Activated CD8-positive, alpha-beta T cell treated with anti-CD3 and anti-CD28 coated beads, Interleukin-2, amount 10 ng/mL, durations not matched to agents 7 days and 5 days (primary cell): ENCODE measurements at regions not wholly inside any gene's neighbourhood (a gene's known extent, or its start where the extent isn't known, plus 50 kb on each side); places are given as distances from the start of the nearest gene placed in this dataset.

Experiments
- ATAC-seq: fragments of 150-1000 bp; cut with Tn5 transposase; one replicate; pipeline ENCODE4 v1.10.0; 2021; ENCODE audit warnings: moderate library complexity
- CTCF ChIA-PET: fragments of 350-600 bp; sonication (Branson Sonifier 250); formaldehyde crosslinking; loops from one replicate; lab custom pipeline; 2021; ENCODE audit warnings: antibody characterized with exemption; lab: Charles Lee
- POLR2A ChIA-PET: fragments of 350-600 bp; sonication (Branson Sonifier 250); formaldehyde crosslinking; loops from one replicate; lab custom pipeline; 2021; ENCODE audit warnings: antibody characterized with exemption; lab: Charles Lee
- DNase-seq: peaks from one replicate; pipeline ENCODE4 v3.0.0-alpha.2; 2020
- H3K27ac Mint-ChIP-seq: one replicate; pipeline ENCODE4 v1.8.0; 2021; ENCODE audit warnings: mild to moderate bottlenecking, mixed read lengths
- H3K27me3 Mint-ChIP-seq: one replicate; pipeline ENCODE4 v1.8.0; 2021; ENCODE audit warnings: low read depth, mixed read lengths
- H3K36me3 Mint-ChIP-seq: one replicate; pipeline ENCODE4 v1.8.0; 2021; ENCODE audit warnings: low read depth, mixed read lengths
- H3K4me1 Mint-ChIP-seq: one replicate; pipeline ENCODE4 v1.8.0; 2021; ENCODE audit warnings: low read depth, mixed read lengths
- H3K4me3 Mint-ChIP-seq: one replicate; pipeline ENCODE4 v1.8.0; 2021; ENCODE audit warnings: mild to moderate bottlenecking, mixed read lengths
- H3K9me3 Mint-ChIP-seq: one replicate; pipeline ENCODE4 v1.8.0; 2022; ENCODE audit warnings: mixed read lengths; ENCODE audit not compliant: insufficient read depth

DNA sequence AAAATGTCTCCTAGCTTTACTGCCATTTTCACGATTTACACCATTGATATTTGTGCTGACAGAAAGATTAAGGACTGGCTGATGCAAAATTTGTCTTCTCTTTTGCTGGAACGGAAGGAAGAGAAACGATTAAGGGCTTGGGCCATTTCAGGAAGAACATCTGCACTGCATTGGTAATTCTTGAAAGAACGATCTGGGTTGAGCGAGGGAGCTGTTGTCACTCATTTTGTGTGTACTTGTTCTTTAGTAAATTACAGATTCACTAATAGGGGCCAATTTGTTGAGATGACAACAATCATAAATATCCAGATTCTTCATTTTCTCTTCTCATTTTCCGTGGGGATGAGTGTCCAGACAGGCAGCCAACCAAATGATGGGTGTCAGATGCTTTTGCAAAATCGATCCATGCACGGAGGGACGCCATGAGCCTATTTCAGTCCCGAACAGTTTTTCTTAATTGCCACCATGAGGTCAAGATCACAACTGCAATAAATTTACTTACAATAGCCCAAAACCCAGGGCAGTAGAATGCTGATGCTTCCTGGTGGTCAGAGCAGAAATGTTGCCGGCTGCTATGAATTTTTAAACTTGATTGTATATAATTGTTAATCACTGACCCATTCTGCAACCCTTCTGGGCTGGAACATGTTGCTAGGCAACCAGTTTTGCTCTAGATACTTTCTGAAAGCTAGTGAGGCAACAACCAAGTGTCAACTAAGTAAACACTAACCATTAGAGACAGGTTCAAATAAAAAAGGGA lies 132.4 kb upstream of the TIAM1 start:
- peaks cover 5% of the 10 kb centered on the region for H3K4me1 Mint-ChIP-seq
- DNase-seq (no peak), ATAC-seq (no peak)
- H3K27me3 Mint-ChIP-seq: peaks cover 2% of the 10 kb centered on the region
- no peak overlapping the region for H3K27ac Mint-ChIP-seq
- CTCF ChIA-PET: no interaction called here
- H3K36me3 Mint-ChIP-seq: peaks cover 17% of the 10 kb centered on the region
- no peak overlapping the region for H3K4me3 Mint-ChIP-seq
- POLR2A ChIA-PET: interaction anchor here (1.5 kb wide), 1 partner anchor 30 kb away, joined by 3 read pairs; no protein-coding TSS in a partner anchor
- H3K9me3 Mint-ChIP-seq: peaks cover 3% of the 10 kb centered on the region

DNA sequence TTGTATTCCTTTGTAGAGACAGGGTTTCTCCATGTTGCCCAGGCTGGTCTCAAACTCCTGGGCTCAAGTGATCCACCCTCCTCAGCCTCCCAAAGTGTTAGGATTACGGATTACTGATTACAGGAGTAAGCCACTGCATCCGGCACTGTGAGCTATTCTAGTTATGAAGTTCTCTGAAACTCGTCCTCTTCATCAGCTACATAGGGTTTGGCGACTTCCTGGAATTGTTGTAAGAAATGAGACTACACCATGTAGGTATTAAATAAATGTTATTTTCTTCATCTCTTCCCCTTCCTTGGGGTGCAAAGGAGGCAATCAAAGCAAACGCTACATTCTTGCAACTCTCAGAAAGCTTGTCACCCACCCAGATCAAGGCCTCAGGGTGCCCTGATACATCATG lies 131.2 kb upstream of the TIAM1 start:
- CTCF ChIA-PET: interaction anchor here (1.0 kb wide), 2 partner anchors 31 to 277 kb away, joined by 3 to 5 read pairs; no protein-coding TSS in a partner anchor
- H3K27ac Mint-ChIP-seq: no peak overlapping the region
- ATAC-seq (no peak), DNase-seq (no peak)
- peaks cover 2% of the 10 kb centered on the region for H3K27me3 Mint-ChIP-seq
- H3K4me3 Mint-ChIP-seq: no peak overlapping the region
- POLR2A ChIA-PET: interaction anchor here (0.8 to 1.5 kb wide), 2 partner anchors 29 to 84 kb away, joined by 3 to 4 read pairs; no protein-coding TSS in a partner anchor
- peaks cover 5% of the 10 kb centered on the region for H3K4me1 Mint-ChIP-seq
- peaks cover 10% of the 10 kb centered on the region for H3K36me3 Mint-ChIP-seq
- peaks cover 3% of the 10 kb centered on the region for H3K9me3 Mint-ChIP-seq

DNA sequence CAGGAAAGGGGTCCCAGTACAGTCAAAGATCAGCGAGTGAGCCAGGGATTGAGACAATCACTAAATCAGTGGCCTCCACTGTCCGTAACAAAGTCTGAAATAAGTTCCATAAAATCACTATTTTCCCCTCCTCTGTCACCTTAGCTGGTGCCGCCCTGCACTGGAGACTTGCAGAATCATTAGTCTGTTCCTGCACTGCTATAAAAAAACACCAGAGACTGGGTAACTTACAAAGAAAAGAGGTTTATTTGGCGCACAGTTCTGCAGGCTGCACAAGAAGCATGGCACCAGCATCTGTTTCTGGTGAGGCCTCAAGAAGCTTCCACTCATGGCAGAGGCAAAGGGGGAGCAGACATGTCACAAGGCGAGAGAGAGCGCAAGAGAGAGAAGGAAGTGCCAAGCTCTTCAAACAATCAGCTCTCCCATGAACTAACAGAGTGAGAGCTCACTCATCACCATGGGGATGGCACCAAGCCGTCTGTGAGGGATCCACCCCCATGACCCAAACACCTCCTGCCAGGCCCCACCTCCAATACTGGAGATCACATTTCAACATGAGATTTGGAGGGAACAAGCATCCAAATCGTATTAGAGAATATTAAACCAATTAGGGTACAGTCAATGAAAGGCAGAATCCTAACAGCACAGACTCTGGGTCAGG lies 129.8 kb upstream of the TIAM1 start:
- no peak overlapping the region for H3K4me3 Mint-ChIP-seq
- no peak overlapping the region for H3K27ac Mint-ChIP-seq
- ChIA-PET POLR2A (interaction anchor here (0.7 kb wide), 1 partner anchor 15 kb away, joined by 3 read pairs; no protein-coding TSS in a partner anchor), CTCF (no interaction called here)
- H3K4me1 Mint-ChIP-seq: peaks cover 5% of the 10 kb centered on the region
- peaks cover 3% of the 10 kb centered on the region for H3K9me3 Mint-ChIP-seq
- peaks cover 7% of the 10 kb centered on the region for H3K36me3 Mint-ChIP-seq
- DNase-seq (no peak), ATAC-seq (no peak)
- H3K27me3 Mint-ChIP-seq: peaks cover 2% of the 10 kb centered on the region

DNA sequence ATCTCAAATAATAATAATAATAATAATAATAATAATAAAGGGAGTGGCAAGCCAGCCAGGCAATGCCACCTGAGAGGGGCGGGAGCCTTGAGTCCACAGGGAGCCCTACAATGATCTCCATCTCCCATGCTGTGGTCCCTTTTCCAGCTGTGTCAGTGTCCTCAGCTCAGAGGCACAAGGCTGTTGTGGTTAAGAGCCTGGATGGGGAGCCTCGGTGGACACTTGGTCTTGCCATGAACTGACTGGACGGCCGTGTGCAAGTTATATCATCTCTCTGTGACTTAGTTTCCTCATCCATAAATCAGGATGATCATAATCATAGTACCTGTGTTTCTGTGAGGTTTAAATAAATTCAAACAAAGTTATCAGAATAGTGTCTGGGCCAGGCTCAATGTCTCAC lies 127.8 kb upstream of the TIAM1 start:
- Mint-ChIP-seq H3K36me3 (peaks cover 7% of the 10 kb centered on the region), H3K4me3 (no peak overlapping the region), H3K27ac (no peak overlapping the region), H3K4me1 (peaks cover 5% of the 10 kb centered on the region), H3K9me3 (peaks cover 3% of the 10 kb centered on the region), H3K27me3 (no peaks in the 10 kb centered on the region)
- ChIA-PET CTCF (no interaction called here), POLR2A (no interaction called here)
- ATAC-seq (no peak), DNase-seq (no peak)

DNA sequence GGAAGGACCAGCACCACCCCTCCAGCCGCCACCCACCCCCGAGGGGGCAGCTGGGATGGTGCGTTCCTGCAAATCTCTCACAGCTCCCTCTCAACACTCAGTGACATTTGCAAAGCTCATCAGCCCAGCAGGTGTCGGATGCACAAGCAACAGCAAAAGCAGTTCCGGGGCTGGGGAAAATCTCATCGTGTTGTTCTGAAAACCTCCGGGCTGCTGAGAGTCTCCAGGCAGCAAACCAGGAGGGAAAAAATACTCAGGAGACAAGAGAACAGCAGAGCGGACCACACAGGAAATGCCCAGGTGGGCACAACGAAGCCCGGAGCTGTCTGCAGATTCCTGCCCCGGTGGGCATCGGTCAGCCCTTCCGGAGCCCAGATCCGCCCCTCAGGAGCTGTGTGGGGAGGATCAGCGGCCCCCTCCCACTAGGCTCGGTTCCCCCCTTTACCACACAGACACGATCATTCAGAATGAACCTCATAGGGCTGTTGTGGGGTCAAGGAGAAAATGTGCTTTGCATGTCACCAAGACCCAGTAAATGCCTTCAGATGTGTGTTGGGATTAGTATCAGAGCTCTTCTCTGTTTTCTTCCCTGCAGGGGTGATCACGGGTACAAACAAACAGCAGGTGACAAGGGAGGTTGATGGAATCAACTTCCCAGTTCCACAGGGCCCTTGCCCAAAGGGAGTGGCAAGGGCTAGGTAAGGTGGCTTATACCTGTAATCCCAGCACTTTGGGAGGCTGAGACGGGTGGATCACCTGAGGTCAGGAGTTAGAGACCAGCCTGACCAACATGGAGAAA lies 127.0 kb upstream of the TIAM1 start:
- H3K27me3 Mint-ChIP-seq: no peaks in the 10 kb centered on the region
- peaks cover 6% of the 10 kb centered on the region for H3K36me3 Mint-ChIP-seq
- ChIA-PET POLR2A (no interaction called here), CTCF (no interaction called here)
- no peak overlapping the region for H3K27ac Mint-ChIP-seq
- H3K4me1 Mint-ChIP-seq: peaks cover 5% of the 10 kb centered on the region
- H3K4me3 Mint-ChIP-seq: no peak overlapping the region
- peaks cover 3% of the 10 kb centered on the region for H3K9me3 Mint-ChIP-seq
- no peak for DNase-seq
- no peak for ATAC-seq

DNA sequence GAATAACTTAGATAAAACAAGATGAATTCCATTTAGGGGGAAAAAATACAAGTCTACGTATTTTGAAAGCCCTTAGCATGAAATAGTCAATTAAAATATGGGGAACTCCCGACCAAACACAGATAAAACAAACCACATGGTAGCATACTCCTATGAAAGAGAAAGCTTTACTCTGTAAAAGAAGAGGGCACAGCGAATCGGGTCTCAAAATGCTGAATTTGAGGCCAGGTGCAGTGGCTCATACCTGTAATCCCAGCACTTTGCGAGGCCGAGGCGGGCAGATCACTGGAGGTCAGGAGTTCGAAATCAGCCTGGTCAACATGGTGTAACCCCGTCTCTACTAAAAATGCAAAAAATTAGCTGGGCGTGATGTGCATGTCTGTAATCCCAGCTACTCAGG lies 116.9 kb upstream of the TIAM1 start:
- DNase-seq: no peak

DNA sequence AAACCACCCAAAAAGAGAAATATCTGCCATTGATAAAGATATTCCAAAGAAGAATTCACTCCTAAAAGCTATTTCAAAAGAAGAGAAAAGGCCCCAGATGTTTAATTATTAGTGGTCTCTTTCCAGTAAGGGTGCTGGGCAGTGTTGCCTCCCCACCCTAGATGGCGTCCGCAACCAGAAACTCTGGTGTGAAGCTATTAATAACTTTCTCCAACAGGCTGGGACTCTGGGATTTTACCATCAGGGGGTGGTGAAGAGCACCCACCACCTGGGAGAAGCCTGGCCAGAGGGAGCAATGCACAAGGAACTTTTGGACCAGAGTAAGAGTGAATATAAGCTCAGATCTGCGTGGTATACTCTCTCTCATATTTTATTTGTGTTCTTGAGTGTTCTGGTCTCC lies 115.4 kb upstream of the TIAM1 start:
- Mint-ChIP-seq H3K36me3 (peaks cover 14% of the 10 kb centered on the region), H3K4me1 (peaks cover 12% of the 10 kb centered on the region), H3K27me3 (peaks cover 5% of the 10 kb centered on the region), H3K9me3 (no peaks in the 10 kb centered on the region), H3K4me3 (no peak overlapping the region), H3K27ac (no peak overlapping the region)
- ChIA-PET CTCF (interaction anchor here (1.1 kb wide), 1 partner anchor 13 kb away, joined by 3 read pairs; no protein-coding TSS in a partner anchor), POLR2A (interaction anchor here (0.6 to 1.1 kb wide), 2 partner anchors 14 to 62 kb away, joined by 3 read pairs; no protein-coding TSS in a partner anchor)
- DNase-seq: no peak
- ATAC-seq: no peak

More for the DNA sequence above, 116.9 kb upstream of the TIAM1 start:
- ATAC-seq: no peak
- Mint-ChIP-seq H3K27me3 (peaks cover 2% of the 10 kb centered on the region), H3K4me3 (no peak overlapping the region), H3K9me3 (no peaks in the 10 kb centered on the region), H3K27ac (no peak overlapping the region), H3K36me3 (peaks cover 14% of the 10 kb centered on the region), H3K4me1 (peaks cover 12% of the 10 kb centered on the region)
- CTCF ChIA-PET: interaction anchor here (0.8 to 1.5 kb wide), 4 partner anchors 66 to 120 kb away, joined by 3 to 5 read pairs (median 4); no protein-coding TSS in a partner anchor
- POLR2A ChIA-PET: interaction anchor here (1.2 kb wide), 1 partner anchor 9 kb away, joined by 3 read pairs; no protein-coding TSS in a partner anchor

DNA sequence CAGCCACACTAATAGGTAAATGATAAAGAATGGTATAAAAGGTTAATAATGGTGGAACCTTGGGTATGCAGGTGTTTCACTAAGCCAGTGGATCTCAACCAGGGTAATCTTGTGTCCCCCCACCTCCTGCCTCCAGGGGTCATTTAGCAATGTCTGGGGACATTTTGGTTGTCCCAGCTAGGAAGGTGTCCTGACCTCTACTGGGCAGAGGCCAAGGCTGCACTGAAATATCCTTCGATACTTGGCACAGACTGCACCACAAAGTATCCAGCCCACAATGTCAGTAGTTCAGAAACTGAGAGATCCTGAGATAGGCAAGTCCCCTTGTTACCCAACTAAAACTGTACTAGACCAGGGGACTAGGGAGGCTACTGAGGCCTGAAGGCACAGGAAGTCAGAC lies 113.6 kb upstream of the TIAM1 start:
- H3K4me3 Mint-ChIP-seq: no peak overlapping the region
- ATAC-seq: no peak
- H3K36me3 Mint-ChIP-seq: peaks cover 21% of the 10 kb centered on the region
- H3K9me3 Mint-ChIP-seq: no peaks in the 10 kb centered on the region
- POLR2A ChIA-PET: no interaction called here
- no peak for DNase-seq
- peaks cover 5% of the 10 kb centered on the region for H3K27me3 Mint-ChIP-seq
- peaks cover 12% of the 10 kb centered on the region for H3K4me1 Mint-ChIP-seq
- CTCF ChIA-PET: no interaction called here
- no peak overlapping the region for H3K27ac Mint-ChIP-seq

DNA sequence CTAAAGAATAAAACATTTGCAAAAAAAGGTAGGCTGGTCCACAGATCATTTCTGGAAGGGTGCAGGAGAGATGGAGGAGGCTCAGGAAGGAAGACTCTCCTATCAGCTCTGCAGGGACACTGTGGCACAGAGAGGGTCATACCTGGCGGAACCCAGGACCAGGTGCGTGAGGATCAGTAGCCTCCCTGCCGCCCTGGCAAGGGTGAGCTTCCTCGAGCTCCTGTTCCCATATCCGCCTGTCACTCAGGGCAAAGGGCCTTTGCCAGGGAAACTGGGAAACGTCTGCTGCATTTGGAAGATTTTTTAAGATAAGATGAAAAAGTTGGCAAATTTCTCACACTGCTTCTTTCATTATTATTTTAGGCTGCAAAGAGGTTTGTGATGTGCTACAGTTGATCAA lies 112.1 kb upstream of the TIAM1 start:
- no peak overlapping the region for H3K27ac Mint-ChIP-seq
- no peak overlapping the region for H3K4me3 Mint-ChIP-seq
- H3K4me1 Mint-ChIP-seq: peaks cover 11% of the 10 kb centered on the region
- H3K9me3 Mint-ChIP-seq: no peaks in the 10 kb centered on the region
- CTCF ChIA-PET: no interaction called here
- POLR2A ChIA-PET: no interaction called here
- H3K27me3 Mint-ChIP-seq: peaks cover 5% of the 10 kb centered on the region
- DNase-seq (no peak), ATAC-seq (no peak)
- H3K36me3 Mint-ChIP-seq: peaks cover 24% of the 10 kb centered on the region

DNA sequence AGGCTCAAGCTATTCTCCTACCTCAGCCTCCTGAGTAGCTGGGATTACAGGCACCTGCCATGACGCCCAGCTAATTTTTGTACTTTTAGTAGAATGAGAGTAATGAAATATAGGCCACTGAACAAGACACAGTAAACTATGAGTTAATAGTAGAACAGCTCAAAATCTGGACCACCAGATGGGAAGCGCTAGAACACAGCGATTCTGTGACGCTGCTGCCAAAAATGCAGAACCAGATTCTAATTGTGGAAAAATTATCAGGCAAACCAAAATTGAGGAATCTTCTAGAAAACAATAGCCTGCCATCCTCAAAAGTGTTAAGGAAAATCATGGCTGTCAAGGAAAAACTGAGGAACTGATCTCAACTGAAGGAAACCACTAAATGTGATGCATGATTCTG lies 111.4 kb upstream of the TIAM1 start:
- POLR2A ChIA-PET: no interaction called here
- H3K27me3 Mint-ChIP-seq: peaks cover 5% of the 10 kb centered on the region
- no peaks in the 10 kb centered on the region for H3K9me3 Mint-ChIP-seq
- no peak overlapping the region for H3K27ac Mint-ChIP-seq
- peaks cover 5% of the 10 kb centered on the region for H3K4me1 Mint-ChIP-seq
- no peak overlapping the region for H3K4me3 Mint-ChIP-seq
- no peak for DNase-seq
- ATAC-seq: no peak
- H3K36me3 Mint-ChIP-seq: peaks cover 21% of the 10 kb centered on the region
- CTCF ChIA-PET: no interaction called here

DNA sequence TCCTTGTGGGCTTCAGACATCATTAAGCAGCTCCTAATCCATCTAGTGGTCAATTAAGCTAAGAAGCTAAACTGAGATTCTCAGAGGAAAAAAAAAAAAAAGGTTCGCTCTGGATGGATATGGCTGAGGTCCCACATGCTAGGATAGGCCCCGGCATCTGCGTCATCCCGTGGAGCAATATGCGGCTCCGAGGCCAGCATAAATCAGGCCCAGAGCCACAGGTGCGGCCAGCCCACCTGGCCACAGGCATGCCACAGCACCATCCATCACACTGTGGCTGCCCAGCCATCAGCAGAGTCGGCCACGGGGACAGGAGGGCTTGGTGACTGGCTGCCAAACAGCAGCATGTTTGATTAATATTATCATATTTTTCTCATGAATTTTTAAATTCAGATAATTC lies 106.9 kb upstream of the TIAM1 start:
- no peak overlapping the region for H3K4me3 Mint-ChIP-seq
- DNase-seq: no peak
- POLR2A ChIA-PET: no interaction called here
- H3K27me3 Mint-ChIP-seq: peaks cover 3% of the 10 kb centered on the region
- no peak for ATAC-seq
- peaks cover 26% of the 10 kb centered on the region for H3K36me3 Mint-ChIP-seq
- CTCF ChIA-PET: interaction anchor here (0.6 to 0.7 kb wide), 2 partner anchors 102 to 1062 kb away, joined by 3 read pairs; no protein-coding TSS in a partner anchor
- no peak overlapping the region for H3K27ac Mint-ChIP-seq
- no peaks in the 10 kb centered on the region for H3K9me3 Mint-ChIP-seq
- peaks cover 24% of the 10 kb centered on the region for H3K4me1 Mint-ChIP-seq
